Colonic mucosa (tissue), 4 donors: ENCODE measurements at regions not wholly inside any gene's neighbourhood (a gene's known extent, or its start where the extent isn't known, plus 50 kb on each side); places are given as distances from the start of the nearest gene placed in this dataset.

Source experiments
- DNase-seq: peaks from one replicate; pipeline ENCODE4 v3.0.0-alpha.2; 2020
- H3K27ac ChIP-seq: fragments of 200-600 bp; one replicate; pipeline ENCODE4 v1.8.0; 2021
- H3K27me3 ChIP-seq: fragments of 200-600 bp; one replicate; pipeline ENCODE4 v1.8.0; 2021
- H3K36me3 ChIP-seq: fragments of 200-600 bp; one replicate; pipeline ENCODE4 v1.8.0; 2021
- H3K4me1 ChIP-seq: fragments of 200-600 bp; one replicate; pipeline ENCODE4 v1.8.0; 2021; ENCODE audit warnings: mild to moderate bottlenecking
- H3K4me3 ChIP-seq: fragments of 200-600 bp; one replicate; pipeline ENCODE4 v1.8.0; 2021
- H3K9ac ChIP-seq, 2 donors: one replicate each; pipeline ENCODE4 v1.7.0; 2013; ENCODE audit warnings: control low read depth in 2 of 2, low read depth in 2 of 2, low read length in 2 of 2
- H3K9me3 ChIP-seq: fragments of 200-600 bp; one replicate; pipeline ENCODE4 v1.8.0; 2021
- CTCF ChIP-seq: fragments of 200-600 bp; IDR thresholded peaks from one replicate; pipeline ENCODE4 v1.8.0; 2022; ENCODE audit warnings: antibody characterized with exemption, mild to moderate bottlenecking
- intact Hi-C: fragments of 100-400 bp; cut with DNase I; formaldehyde crosslinking; loops from one replicate; pipeline ENCODE4 v1.14.1; 2022
- donor health status: healthy.
- donor health status: DM: no; HTN: no; CAD: no.
- donor health status: DM: no; HTN: no; CAD: no.

GRCh38 chr1:20432341-20432740 is 53.7 kb downstream of the CAMK2N1 start:
- no peak overlapping the region for H3K9ac ChIP-seq
- H3K4me3 ChIP-seq, result no peak overlapping the region
- H3K36me3 ChIP-seq, result no peaks in the 10 kb centered on the region
- no peak overlapping the region for H3K27ac ChIP-seq
- H3K27me3 ChIP-seq, result no peaks in the 10 kb centered on the region
- DNase-seq, result no peak
- intact Hi-C loops, result no loop called here
- no peak for TF ChIP-seq CTCF
- no peaks in the 10 kb centered on the region for H3K9me3 ChIP-seq
- no peaks in the 10 kb centered on the region for H3K4me1 ChIP-seq

- DNase-seq, result no peak
- Histone ChIP-seq H3K36me3 (no peaks in the 10 kb centered on the region), H3K27ac (no peak overlapping the region), H3K4me1 (no peaks in the 10 kb centered on the region), H3K4me3 (no peak overlapping the region), H3K9ac (no peak overlapping the region), H3K27me3 (no peaks in the 10 kb centered on the region), H3K9me3 (no peaks in the 10 kb centered on the region)
- no peak for TF ChIP-seq CTCF
- intact Hi-C loops, result loop anchor here (2.0 kb wide), 1 partner anchor 218 kb away; no protein-coding TSS in a partner anchor
Measured at GRCh38 chr1:20431176-20431460, 54.9 kb downstream of the CAMK2N1 start.

GRCh38 chr1:20430355-20431175 is 55.4 kb downstream of the CAMK2N1 start:
- DNase-seq, result peak; percentile 47
- H3K4me3 ChIP-seq, result no peak overlapping the region
- TF ChIP-seq CTCF, result peak; percentile 59
- H3K27me3 ChIP-seq, result no peaks in the 10 kb centered on the region
- intact Hi-C loops, result loop anchor here (2.0 kb wide), 1 partner anchor 218 kb away; no protein-coding TSS in a partner anchor
- no peak overlapping the region for H3K9ac ChIP-seq
- no peak overlapping the region for H3K27ac ChIP-seq
- H3K4me1 ChIP-seq, result no peaks in the 10 kb centered on the region
- H3K9me3 ChIP-seq, result no peaks in the 10 kb centered on the region
- H3K36me3 ChIP-seq, result no peaks in the 10 kb centered on the region

DNA sequence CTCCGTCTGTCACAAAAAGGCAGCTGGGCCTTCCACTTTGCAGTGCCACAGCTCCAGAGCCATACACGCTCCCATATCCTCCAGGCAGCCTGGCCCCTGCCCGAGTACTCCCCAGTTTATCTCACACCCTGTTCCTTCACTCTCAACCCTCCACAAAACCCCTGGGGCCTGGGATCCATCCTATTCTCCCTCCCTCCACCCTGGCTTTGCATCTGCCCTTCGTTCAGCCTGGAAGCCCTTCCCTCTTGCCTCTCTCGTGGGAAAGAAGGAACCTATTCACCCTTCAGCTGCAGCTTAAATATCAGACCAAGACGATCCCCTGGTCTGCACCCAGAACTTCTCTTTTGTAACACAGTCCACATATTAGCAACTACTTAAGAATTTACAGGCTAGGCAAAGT is 56.7 kb downstream of the CAMK2N1 start:
- Histone ChIP-seq H3K27me3 (no peaks in the 10 kb centered on the region), H3K4me1 (no peaks in the 10 kb centered on the region), H3K9me3 (no peaks in the 10 kb centered on the region), H3K9ac (no peak overlapping the region), H3K36me3 (no peaks in the 10 kb centered on the region), H3K27ac (no peak overlapping the region), H3K4me3 (no peak overlapping the region)
- TF ChIP-seq CTCF, result no peak
- intact Hi-C loops, result no loop called here
- DNase-seq, result no peak

DNA sequence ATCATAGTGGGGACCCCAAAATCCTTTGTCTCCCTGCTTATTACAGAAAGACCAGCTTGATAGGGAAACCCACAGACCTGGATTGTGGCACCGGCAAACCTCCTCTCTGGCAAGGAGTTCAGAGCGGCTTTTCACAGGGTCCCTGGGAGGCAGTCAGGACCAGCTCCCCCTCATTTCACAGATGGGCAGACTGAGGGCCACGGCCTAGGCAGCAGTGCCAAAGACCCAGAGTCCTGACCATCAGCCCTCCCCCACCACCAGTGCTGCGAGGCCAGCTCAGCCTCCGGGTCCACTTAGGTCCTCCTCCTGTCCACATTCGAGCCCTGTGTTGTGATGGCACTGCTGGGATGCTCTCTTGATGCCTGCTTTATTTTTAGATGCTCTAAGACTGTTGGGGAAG is 57.2 kb downstream of the CAMK2N1 start:
- DNase-seq, result no peak
- intact Hi-C loops, result no loop called here
- Histone ChIP-seq H3K27me3 (no peaks in the 10 kb centered on the region), H3K4me3 (no peak overlapping the region), H3K4me1 (no peaks in the 10 kb centered on the region), H3K9me3 (no peaks in the 10 kb centered on the region), H3K9ac (no peak overlapping the region), H3K36me3 (no peaks in the 10 kb centered on the region), H3K27ac (no peak overlapping the region)
- TF ChIP-seq CTCF, result no peak
